G401 (cell line): ENCODE measurements at regions not wholly inside any gene's neighbourhood (a gene's known extent, or its start where the extent isn't known, plus 50 kb on each side); places are given as distances from the start of the nearest gene placed in this dataset.
A peak's percentile ranks its signal among the peaks of the same experiment; 100 is the strongest.

Experiments used
- DNase-seq: peaks from one replicate; pipeline ENCODE4 v3.0.0-alpha.2; 2015; ENCODE audit warnings: low spot score
- in situ Hi-C: cut with HindIII; loops from 2 replicates; pipeline ENCODE4 v1.10.0; 2016; ENCODE audit warnings: low sequenced_read_pairs, mixed read lengths

DNA sequence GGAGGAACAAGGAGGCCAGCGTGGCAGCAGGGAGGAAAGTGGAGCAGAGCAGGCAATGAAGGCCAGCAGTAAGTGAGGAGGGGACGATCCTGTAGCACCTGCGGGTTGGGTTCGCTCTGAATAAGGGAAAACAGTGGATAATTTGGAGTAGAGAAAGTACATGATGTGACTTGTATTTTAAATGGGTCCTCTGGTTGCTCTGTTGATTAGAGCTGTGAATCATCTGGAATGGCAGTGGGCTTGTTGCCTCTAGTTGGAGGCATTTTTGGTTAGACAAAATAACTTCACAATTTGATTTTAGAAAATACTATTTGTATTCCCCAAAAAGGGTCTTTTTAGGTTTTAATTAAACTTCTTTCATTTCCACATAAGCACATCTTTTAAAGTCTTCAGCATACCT lies 277.4 kb downstream of the ARL4A start:
- DNase-seq: no peak
- in situ Hi-C loops: no loop called here

DNA sequence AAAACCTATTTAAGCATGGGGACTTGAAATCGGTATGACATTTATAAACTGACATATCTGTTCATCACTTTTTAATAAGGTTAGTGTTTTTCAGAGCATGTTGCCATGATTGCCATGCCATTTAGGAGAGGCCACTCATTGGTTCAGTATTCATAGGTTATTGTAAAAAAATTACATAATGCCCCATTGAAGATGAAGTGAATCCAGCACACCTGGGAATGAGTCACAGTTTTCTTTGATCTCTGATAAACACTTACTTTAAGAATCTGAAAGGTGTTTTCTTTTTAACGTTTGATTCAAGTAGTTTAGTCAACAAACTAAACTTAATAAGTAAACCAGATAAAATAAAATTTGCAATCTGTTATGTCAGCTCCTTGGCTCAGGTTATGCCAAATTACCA lies 278.3 kb downstream of the ARL4A start:
- in situ Hi-C loops: no loop called here
- no peak for DNase-seq

DNA sequence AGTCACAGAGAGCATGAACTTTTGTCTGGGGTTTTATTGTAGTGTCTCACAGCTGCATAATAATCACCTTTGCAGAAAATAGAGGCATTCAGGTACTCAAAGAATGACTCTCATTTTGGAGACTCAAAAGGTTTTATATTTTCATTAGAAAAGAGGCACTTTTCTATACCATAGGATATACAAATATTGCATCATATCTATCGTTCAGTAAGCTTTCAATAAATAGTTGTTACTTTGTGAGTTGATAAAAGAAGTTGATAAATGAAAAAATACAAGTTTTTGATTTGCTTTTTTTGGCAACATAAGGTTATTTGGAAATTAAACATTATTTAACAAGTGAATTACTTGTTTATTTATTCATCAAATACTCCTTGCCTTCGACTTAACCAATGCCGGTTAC lies 279.9 kb downstream of the ARL4A start:
- in situ Hi-C loops: no loop called here
- no peak for DNase-seq

DNA sequence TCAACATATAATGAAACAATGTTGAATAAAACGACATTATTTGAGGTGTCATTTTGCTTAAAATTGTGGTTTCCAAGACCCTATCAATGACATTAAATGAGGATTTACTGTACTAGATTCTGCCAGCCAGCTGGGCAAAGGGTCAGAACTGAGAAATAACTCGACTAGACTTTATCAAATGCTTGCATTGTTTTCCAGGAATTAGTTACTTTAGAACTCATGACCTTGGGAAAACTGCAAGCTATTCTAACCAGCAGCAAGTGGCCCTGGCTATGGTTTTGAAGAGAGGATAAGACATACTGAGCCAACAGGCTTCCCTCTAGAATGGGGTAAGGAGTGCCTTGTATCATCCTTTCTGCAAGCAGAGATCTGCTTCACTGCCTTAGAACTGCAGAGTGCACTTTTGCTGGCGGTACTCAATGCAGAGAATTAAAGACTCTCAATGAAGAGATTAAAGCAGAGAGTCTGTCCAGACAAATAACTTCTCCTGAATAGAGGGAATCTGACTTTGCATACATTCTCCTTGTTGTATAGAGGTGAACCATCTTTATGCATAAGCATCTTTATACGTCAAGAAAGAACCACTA lies 281.5 kb downstream of the ARL4A start:
- in situ Hi-C loops: no loop called here

DNA sequence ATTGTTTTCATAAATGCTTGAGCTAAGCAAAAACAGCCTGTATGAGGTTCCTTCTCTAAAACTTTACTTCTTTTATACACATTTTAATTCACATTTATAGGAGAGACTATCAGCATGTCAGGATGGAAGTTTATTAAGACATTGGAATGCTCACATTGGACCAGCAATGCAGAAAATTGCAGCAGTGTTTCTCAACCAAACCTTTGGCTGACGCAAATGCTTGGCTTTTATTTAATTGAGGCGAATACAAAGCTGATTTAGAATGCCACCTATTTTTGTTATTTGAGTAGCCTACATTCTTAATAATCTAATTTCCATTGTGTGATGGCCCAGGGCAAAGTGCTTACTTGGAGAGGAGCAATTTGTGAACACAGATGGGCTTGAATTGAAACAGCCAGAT lies 283.2 kb downstream of the ARL4A start:
- DNase-seq: peak; percentile 12
- in situ Hi-C loops: no loop called here

More for the DNA sequence above, 281.5 kb downstream of the ARL4A start:
- no peak for DNase-seq

DNA sequence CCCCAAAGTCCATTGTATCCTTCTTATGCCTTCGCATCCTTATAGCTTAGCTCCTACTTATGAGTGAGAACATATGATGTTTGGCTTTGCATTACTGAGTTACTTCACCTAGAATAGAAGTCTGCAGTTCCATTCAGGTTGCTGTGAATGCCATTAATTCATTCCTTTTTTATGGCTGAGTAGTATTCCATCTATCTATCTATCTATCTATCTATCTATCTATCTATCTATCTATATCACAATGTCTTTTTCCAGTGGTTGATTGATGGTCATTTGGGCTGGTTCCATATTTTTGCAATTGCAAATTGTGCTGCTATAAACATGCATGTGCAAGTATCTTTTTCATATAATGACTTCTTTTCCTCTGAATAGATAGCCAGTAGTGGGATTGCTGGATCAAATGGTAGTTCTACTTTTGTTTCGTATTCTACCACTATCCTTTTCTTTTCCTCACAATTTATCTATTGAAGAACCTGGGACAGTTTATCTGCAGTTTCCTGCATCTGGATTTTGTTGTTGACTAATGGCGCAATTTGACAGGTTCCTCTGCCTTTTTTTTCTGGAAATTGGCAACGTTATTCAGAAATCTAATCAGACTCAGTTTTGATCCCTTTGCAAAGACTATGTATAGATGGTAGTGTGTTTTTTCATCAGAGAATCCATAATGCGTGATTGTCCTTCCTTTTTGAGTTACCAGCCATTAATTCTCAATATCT lies 287.2 kb downstream of the ARL4A start:
- in situ Hi-C loops: no loop called here
- DNase-seq: no peak

DNA sequence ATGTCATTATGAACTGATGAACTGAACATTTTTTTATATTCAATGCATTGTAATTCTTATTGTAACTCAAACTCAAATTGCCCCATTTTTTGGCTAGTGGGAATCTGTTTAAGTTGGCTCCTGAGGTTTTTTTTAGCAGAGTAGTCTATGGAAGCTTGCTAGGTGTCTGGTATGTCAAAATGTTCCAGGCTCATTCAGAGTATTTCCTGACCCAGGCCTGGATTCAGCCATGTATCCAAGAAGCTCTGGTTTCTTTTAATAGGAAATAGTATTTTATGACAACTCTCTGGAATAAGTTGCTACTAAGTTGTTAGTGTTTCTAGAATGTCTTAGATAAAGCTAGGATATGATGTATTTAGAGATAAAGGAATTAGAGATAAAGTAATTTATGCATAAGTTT lies 288.0 kb downstream of the ARL4A start:
- in situ Hi-C loops: no loop called here
- no peak for DNase-seq

DNA sequence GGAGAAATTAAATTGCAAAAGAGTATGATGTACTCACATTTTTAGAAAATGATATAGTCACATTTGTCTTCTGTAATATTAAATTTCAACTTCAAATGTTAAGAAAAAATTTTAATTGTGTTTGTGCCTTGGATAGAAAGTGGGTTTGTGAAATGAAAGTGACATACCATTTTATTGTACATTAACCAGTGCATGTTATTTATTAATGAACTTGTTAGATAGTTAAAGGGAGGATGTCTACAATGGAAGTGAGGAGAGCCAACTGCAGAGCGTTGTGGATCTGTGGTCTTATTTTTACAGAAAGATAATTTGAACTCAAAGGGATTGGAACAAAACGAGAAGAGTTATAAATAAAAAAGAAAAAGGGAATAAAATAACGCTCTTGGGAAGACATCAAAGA lies 291.7 kb downstream of the ARL4A start:
- in situ Hi-C loops: no loop called here

DNA sequence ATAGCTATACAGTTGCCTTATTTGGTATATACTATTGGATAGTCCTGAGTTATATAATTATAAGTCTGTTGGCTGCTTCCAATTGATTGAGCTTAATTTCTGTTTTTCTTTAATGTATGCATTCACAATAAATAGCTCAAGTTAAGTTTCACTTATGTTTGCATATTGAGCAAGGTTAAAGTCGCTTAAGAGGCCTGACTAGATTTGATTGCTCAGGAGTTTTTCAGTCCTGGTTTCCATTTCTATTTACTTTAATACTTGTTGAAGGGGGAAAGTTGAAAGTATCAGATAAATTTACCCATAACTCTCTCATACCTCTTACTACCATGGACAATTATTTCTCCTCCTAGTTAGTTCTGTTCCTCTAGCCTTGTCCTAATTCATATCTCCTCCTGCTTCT lies 294.7 kb downstream of the ARL4A start:
- no peak for DNase-seq
- in situ Hi-C loops: no loop called here

More for the DNA sequence above, 291.7 kb downstream of the ARL4A start:
- no peak for DNase-seq

DNA sequence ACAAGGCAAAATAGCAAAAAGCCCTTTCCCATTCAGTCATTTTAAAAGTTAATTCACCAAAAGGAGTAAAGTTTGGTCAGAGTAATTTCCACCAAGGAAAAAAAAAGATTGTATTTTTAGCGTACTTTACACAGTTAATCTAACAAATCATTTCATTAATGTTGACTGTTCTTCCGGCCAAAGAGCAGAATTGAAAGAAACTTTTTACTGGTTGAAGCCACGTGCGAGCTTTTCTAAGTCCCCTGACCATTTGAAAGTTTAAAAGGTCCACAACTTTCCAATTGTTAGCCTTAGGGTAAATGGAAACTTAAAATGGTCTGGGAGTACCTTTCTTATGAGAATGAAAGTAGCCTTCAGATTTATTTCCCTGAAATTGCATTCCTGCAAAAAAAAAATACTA lies 296.7 kb downstream of the ARL4A start:
- no peak for DNase-seq

DNA sequence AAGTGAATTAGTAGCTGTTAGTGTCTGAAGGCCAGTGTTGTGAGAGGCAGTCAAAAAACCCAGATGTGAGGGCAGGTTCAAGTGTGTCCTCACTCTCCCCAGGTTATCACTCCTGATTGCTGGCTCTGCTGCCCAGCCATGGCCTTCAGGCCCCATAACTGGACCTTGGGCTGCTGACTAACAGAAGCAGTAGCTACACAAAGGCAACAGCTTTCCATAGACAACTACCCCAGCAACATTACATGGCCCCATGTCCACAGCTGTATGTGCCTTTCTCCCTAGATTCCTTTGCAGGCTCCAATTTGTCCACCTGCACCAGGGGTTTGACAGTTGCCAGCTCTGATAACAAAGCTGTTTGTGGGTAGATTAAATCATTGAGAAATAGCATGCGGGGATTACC lies 297.8 kb downstream of the ARL4A start:
- no peak for DNase-seq
- in situ Hi-C loops: no loop called here

More for the DNA sequence above, 296.7 kb downstream of the ARL4A start:
- in situ Hi-C loops: no loop called here

DNA sequence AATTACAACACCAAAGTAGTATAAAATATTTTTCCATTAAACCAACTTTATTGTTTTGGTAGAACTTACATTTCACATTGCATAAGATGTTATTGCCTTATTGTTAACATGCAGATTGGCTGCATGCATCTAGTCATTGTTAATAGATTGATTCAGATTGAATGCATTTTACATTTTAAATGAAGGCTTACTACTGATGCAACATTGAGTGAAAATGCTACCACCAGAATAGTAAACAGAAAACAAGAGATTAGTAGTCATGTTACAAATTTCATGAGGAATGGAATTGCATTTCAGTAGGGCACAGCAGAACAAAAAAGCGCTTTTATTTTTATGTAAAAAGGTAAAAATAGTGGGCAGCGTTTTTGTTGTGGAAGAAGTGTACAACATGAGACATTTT lies 298.3 kb downstream of the ARL4A start:
- in situ Hi-C loops: no loop called here
- no peak for DNase-seq

DNA sequence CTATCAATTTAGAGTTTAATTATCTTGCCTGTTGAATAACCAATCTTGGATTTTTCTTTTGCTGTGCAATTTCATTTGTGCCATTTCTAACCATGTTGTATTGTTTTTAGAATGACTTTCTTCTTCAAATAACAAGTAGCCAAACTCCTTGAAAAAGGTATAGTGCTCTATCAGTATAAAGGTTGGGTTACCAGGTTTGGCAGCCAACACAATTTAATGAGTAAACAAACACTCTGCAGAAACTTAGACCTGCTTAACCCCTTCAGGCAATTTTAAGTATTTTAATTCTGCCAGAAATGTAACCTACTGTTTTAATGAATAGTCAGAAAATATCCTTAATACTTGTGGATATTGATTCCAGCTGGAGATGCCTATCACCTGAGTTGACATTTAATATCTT lies 299.8 kb downstream of the ARL4A start:
- in situ Hi-C loops: no loop called here

DNA sequence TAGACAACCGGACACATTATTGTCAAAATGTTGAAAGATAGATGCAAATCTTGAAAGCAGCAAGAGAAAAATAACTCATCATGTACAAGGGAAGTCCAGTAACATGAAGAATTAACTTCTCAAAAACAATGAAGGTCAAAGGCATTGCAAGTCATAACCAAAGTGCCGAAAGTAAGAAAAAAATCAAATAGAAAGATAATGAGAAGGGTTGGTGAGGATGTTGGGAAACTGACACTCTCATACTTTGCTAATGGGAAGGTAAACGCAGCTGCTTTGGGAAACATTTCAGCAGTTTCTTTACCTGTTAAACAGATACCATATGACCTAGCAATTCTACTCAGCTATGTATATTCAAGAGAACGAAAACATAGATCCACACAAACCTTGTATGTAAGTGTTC lies 303.0 kb downstream of the ARL4A start:
- in situ Hi-C loops: no loop called here
- DNase-seq: no peak

More for the DNA sequence above, 299.8 kb downstream of the ARL4A start:
- no peak for DNase-seq

DNA sequence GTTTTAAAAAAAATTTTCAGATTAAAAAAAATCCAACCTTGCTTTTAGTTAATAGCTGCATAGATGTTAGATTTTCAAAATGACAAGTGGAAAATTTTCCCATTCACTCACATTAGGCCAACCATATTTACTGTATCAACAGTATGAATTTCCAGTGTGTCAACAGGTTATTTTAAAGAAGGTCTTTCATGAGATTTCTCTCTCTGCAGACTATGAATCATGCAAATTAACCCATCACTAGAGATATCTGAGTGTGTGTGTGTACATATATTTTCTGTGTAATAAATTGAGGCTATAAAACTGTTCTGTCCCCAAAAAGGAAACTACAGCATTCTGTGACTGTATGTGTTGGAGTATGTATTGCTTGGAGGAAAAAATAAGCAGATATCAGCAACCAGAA lies 305.6 kb downstream of the ARL4A start:
- in situ Hi-C loops: no loop called here

DNA sequence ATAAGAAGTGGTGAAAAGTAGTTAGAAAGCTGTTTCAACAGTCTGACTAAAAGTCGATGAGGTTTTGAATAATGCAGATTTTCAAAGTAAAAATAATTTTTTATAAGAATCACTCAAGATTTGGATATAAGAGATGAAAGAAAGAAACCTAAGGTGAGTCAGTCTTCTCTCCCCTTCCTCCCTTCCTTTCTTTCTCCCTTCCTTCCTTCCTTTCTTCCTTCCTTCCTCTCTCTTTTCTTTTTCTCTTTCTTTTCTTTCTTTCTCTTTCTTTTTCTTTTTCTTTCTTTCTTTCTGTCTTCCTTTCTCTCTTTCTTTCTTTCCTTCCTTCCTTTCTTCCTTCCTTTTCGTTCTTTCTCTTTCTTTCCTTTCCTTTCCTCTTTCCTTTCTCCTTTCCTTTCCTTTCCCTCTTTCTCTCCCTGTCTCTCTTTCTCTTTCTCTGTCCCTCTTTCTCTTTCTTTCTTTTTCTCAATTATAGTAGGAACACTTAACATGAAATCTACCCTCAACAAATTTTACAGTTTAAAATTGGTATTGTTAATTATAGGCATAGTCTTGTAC lies 308.6 kb downstream of the ARL4A start:
- in situ Hi-C loops: no loop called here
- no peak for DNase-seq

More for the DNA sequence above, 305.6 kb downstream of the ARL4A start:
- DNase-seq: no peak

DNA sequence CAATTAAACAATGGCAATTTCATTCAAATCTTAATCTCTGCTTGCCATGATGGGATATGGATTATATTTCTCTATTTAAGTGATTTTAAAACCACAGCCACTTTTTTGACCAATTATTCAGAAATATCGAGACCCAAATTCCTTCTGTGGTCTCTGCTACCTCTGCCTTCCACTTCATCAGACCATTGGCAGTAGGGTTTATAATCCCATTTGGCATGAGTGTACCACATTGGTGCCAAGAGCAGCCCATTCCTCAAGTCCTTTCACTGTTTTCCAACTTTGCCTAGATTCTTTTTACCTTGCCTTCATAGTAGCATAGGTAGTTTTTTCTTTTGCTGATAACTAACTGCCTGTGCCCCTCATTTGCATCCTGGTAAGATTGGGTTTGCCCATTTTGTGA lies 319.9 kb downstream of the ARL4A start:
- DNase-seq: no peak
- in situ Hi-C loops: no loop called here

DNA sequence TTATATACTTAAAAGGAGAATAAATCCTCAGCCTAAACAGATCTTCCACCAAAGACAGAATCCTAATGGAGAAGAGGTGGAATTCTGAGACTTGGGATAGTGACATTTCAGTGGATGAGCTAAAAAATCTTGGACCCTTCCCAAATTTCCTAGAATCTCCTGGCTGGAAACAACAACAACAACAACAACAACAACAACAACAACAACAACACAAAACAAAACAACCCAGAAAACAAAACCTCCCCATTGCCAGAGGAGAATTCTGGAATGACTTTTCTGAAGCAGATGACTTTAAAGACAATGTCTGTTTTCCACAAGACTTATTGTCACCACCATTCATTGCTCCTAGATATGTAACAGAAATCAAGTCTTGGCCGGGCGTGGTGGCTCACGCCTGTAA lies 322.1 kb downstream of the ARL4A start:
- in situ Hi-C loops: no loop called here
- DNase-seq: no peak

DNA sequence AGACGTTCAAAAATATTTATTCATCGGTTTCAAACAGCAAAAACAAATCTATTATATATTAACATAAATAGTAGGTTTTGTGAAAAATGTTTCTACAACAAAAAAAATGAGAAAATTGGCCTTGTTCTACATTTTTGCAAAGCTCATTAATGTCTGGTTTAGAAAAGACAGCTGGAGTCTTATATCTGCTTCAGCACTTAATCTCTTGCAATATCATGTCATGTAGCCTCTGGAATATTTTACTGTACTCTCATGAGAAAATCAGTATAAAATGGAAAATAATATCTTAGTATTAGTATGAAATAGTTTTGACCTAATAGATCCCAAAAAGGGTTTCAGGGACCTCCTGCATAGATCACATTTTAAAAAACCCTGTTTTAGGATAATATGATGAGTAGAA lies 326.6 kb downstream of the ARL4A start:
- DNase-seq: no peak
- in situ Hi-C loops: no loop called here

DNA sequence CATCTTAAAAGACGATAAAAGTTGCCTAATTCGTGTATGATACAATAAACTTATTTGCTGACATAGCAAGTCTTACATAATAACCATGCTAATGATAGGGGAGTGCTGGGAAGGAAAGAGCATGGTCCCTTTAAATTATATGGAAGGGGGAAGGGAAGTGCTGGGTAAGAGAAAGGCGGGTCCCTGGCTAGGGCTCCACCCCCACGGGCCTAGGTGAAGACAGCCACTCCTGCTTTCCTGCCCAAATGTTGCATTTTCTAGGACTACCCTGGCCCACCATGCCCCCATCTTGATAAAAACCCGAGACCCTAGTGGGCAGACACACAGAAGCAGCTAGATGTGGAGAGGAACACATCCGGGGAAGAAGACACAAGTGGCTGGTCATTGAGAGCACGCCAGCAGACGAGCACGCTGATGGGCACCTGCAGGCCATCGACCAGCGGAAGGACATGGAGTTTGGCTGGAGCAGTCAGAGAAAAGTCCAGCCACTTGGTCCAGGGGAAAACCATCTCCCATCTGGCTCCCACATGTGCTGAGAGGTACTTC lies 328.7 kb downstream of the ARL4A start:
- DNase-seq: no peak
- in situ Hi-C loops: no loop called here
